ENCODE measurements at regions not wholly inside any gene's neighbourhood (a gene's known extent, or its start where the extent isn't known, plus 50 kb on each side); places are given as distances from the start of the nearest gene placed in this dataset.

DNA sequence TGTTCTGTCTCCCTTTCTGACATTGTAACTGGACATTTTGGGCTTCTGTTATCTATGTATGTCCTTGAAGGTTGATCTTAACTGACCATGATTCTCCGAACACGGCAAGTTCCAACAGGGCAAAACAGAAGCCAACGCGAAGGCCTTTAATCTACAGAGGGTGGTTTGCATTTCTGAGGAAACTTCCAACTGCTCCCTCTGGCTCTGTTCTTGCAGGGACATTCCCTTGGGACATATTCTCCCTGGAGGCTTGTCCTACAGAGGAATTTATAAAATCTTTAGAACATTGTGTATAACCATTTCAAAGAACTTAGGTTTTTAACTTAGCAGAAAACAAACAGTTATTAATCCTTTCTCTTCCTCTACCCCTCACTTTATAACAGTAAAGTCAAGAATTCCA is 189.0 kb upstream of the CDYL start:
- peaks cover 3% of the 10 kb centered on the region; the same call in 2 of the 3 replicates for H3K4me1 Mint-ChIP-seq
- TF ChIP-seq ZNF114 (CRISPR knock-in tag; IDR thresholded peaks at IDR 0.05), result no peak
- no peak for TF ChIP-seq STAT1 (IDR thresholded peaks at IDR 0.05; ENCODE audit: unreplicated experiment)
- no peak for TF ChIP-seq POLR2AphosphoS5 (IDR thresholded peaks at IDR 0.05; ENCODE audit: low read depth)
- no peak for TF ChIP-seq EZH2phosphoT487 (IDR thresholded peaks at IDR 0.05; ENCODE audit: unreplicated experiment)
- no peak for TF ChIP-seq REST (IDR thresholded peaks at IDR 0.05; ENCODE audit: unreplicated experiment)
- TF ChIP-seq, protein P1, sequence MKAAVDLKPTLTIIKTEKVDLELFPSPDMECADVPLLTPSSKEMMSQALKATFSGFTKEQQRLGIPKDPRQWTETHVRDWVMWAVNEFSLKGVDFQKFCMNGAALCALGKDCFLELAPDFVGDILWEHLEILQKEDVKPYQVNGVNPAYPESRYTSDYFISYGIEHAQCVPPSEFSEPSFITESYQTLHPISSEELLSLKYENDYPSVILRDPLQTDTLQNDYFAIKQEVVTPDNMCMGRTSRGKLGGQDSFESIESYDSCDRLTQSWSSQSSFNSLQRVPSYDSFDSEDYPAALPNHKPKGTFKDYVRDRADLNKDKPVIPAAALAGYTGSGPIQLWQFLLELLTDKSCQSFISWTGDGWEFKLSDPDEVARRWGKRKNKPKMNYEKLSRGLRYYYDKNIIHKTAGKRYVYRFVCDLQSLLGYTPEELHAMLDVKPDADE (IDR thresholded peaks at IDR 0.05), result no peak
- TF ChIP-seq EZH2 (IDR thresholded peaks at IDR 0.05; ENCODE audit: low read depth, unreplicated experiment), result no peak
- TF ChIP-seq ZNF331 (CRISPR knock-in tag; IDR thresholded peaks at IDR 0.05; ENCODE audit: low read depth), result no peak
- TF ChIP-seq CTCF (conservative IDR thresholded peaks at IDR 0.05; ENCODE audit: low read depth in 2 of 2), result no peak
- TF ChIP-seq CREB1 (CRISPR knock-in tag; IDR thresholded peaks at IDR 0.05; ENCODE audit: low read depth), result no peak
- TF ChIP-seq JUNB (IDR thresholded peaks at IDR 0.05; ENCODE audit: unreplicated experiment), result no peak
- TF ChIP-seq ZNF462 (CRISPR knock-in tag; IDR thresholded peaks at IDR 0.05), result no peak
- no peak for TF ChIP-seq NANOG (IDR thresholded peaks at IDR 0.05; ENCODE audit: borderline replicate concordance)
- no peak overlapping the region for H3K27ac Mint-ChIP-seq
- DNase-seq (ENCODE audit: low spot score) (no peak), ATAC-seq (no peak)
- Histone ChIP-seq H3F3A (replicated peaks; ENCODE audit: low read depth) (no peaks in the 10 kb centered on the region), H3K4me1 (ENCODE audit: insufficient read depth) (no peaks in the 10 kb centered on the region), H4K20me1 (replicated peaks; ENCODE audit: insufficient read depth) (no peaks in the 10 kb centered on the region), H3K27me3 (ENCODE audit: insufficient read depth) (no peaks in the 10 kb centered on the region), H3K27ac (ENCODE audit: low read depth) (no peak overlapping the region), H2AFZ (no peak overlapping the region), H3K79me2 (replicated peaks; ENCODE audit: insufficient read depth) (no peaks in the 10 kb centered on the region), H3K4me2 (no peak overlapping the region), H3K36me3 (ENCODE audit: insufficient read depth) (no peaks in the 10 kb centered on the region), H3K9me2 (ENCODE audit: insufficient read depth) (0 out of 2 replicates have a peak, but pooled peaks cover 5% of the 10 kb centered on the region), H3K4me3 (no peak overlapping the region)
- no peak overlapping the region for H3K4me3 Mint-ChIP-seq
- H3K9me3 Mint-ChIP-seq, result no peaks in the 10 kb centered on the region
- H3K27me3 Mint-ChIP-seq (ENCODE audit: insufficient read depth, low read depth, poor library complexity), result peaks cover 6% of the 10 kb centered on the region
- no peaks in the 10 kb centered on the region for H3K36me3 Mint-ChIP-seq (ENCODE audit: low read depth)

All from GM23338 (cell line).